ENCODE measurements at regions not wholly inside any gene's neighbourhood (a gene's known extent, or its start where the extent isn't known, plus 50 kb on each side); places are given as distances from the start of the nearest gene placed in this dataset.

DNA sequence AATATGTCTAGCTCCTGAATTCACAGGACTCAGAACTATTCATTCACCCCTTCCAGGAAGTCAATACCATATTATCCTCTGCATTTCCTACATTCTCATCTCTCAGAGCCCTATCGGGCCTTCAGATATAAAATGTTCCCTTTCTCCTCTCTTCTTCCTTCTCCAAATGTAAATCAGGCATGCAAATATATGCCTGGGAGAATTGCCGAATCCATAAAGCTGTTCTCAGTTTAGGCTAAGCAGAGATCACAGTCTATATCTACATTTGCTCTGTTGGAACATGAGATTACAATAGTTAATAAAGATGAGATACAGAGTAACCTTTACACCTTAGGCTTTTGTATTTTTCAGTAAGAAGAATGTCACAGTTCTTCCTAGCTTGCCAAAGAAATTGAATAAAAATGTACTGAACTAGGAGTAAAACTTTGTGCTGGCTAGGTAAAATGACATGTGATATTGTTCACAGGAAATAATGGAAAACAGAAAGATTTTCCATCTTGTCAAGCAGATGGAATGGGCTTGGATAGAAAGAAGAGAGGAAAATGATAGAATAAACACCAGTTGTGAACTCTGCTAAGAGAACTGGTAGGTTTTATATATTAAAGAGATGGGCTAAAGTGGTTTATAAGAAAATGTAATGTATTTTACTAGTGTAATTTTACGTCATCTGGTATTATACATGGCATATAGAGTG lies 161.5 kb downstream of the NRIP1 start:
- DNase-seq (ENCODE audit: insufficient read length, low spot score, missing footprints): no peak
- H3K27me3 ChIP-seq (ENCODE audit: insufficient read depth, low read length): no peaks in the 10 kb centered on the region
- H3K4me2 ChIP-seq (ENCODE audit: insufficient read depth, low read length): no peak overlapping the region
- no peaks in the 10 kb centered on the region for H4K20me1 ChIP-seq (ENCODE audit: insufficient read depth, low read length)
- H3K36me3 ChIP-seq (ENCODE audit: insufficient read depth, low read length): no peaks in the 10 kb centered on the region
- peaks cover 21% of the 10 kb centered on the region for H3K4me1 ChIP-seq (ENCODE audit: insufficient read depth, low read length)
- H3K9me3 ChIP-seq (ENCODE audit: low read depth, low read length): no peaks in the 10 kb centered on the region
- H3K4me3 ChIP-seq (ENCODE audit: insufficient read depth, low read length): no peak overlapping the region
- no peaks in the 10 kb centered on the region for H3K79me2 ChIP-seq (ENCODE audit: insufficient read depth, low read length)
- H2AFZ ChIP-seq (ENCODE audit: low read length): no peak overlapping the region
- TF ChIP-seq, protein P1, sequence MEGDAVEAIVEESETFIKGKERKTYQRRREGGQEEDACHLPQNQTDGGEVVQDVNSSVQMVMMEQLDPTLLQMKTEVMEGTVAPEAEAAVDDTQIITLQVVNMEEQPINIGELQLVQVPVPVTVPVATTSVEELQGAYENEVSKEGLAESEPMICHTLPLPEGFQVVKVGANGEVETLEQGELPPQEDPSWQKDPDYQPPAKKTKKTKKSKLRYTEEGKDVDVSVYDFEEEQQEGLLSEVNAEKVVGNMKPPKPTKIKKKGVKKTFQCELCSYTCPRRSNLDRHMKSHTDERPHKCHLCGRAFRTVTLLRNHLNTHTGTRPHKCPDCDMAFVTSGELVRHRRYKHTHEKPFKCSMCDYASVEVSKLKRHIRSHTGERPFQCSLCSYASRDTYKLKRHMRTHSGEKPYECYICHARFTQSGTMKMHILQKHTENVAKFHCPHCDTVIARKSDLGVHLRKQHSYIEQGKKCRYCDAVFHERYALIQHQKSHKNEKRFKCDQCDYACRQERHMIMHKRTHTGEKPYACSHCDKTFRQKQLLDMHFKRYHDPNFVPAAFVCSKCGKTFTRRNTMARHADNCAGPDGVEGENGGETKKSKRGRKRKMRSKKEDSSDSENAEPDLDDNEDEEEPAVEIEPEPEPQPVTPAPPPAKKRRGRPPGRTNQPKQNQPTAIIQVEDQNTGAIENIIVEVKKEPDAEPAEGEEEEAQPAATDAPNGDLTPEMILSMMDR (IDR thresholded peaks at IDR 0.05; ENCODE audit: extremely low read depth, low read depth, low read length): no peak
- H3K27ac ChIP-seq (ENCODE audit: low read depth, low read length): no peak overlapping the region

DNA sequence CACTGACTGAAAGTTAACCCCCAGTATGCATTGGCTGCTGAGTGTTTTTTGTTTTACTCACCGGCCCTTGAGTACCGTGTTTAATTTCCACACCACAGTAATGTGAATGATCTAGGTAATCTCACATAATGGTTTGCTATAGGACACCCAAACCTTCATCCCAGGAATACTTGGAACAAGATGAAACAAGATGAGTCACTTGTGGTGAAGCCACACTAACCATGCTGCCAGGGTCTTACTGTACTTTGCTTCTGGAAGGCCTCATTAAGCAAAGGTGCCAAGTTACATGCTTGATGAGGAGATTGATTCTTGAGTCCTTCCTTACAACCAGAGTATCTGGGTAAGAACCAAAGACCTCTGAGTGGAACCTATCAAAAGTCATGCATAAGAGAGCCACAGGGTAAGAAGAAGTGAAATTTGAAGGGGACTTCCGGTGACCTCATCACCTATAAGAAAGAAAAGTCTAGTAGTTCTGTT lies 163.3 kb downstream of the NRIP1 start:
- no peak overlapping the region for H2AFZ ChIP-seq (ENCODE audit: low read length)
- H3K27me3 ChIP-seq (ENCODE audit: insufficient read depth, low read length): no peaks in the 10 kb centered on the region
- no peaks in the 10 kb centered on the region for H3K79me2 ChIP-seq (ENCODE audit: insufficient read depth, low read length)
- H3K36me3 ChIP-seq (ENCODE audit: insufficient read depth, low read length): no peaks in the 10 kb centered on the region
- H4K20me1 ChIP-seq (ENCODE audit: insufficient read depth, low read length): no peaks in the 10 kb centered on the region
- peaks cover 21% of the 10 kb centered on the region for H3K4me1 ChIP-seq (ENCODE audit: insufficient read depth, low read length)
- peak overlapping the region; percentile 80 for H3K27ac ChIP-seq (ENCODE audit: low read depth, low read length)
- TF ChIP-seq, protein P1 (IDR thresholded peaks at IDR 0.05; ENCODE audit: extremely low read depth, low read depth, low read length): no peak
- no peaks in the 10 kb centered on the region for H3K9me3 ChIP-seq (ENCODE audit: low read depth, low read length)
- no peak overlapping the region for H3K4me2 ChIP-seq (ENCODE audit: insufficient read depth, low read length)
- no peak overlapping the region for H3K4me3 ChIP-seq (ENCODE audit: insufficient read depth, low read length)
- DNase-seq (ENCODE audit: insufficient read length, low spot score, missing footprints): peak; percentile 64

DNA sequence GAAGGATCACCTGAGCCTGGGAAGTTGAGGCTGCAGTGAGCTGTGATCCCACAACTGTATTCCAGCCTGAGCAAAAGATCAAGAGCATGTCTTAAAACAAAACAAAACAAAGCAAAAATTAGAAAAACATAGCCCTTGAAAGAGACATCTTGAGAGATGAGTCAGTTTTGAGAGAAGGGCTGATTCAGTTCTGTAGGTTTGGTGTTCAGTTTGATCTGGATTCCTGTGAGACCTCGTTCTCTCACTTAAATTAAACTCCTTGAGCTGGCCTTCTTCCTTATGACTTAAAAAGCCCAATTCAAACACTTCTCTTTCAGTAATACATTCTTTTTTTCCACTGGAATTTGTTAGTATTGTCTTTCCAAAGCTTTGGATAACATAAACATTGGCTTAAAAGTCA lies 164.2 kb downstream of the NRIP1 start:
- H3K4me3 ChIP-seq (ENCODE audit: insufficient read depth, low read length): peak overlapping the region; percentile 29
- no peaks in the 10 kb centered on the region for H3K27me3 ChIP-seq (ENCODE audit: insufficient read depth, low read length)
- H3K9me3 ChIP-seq (ENCODE audit: low read depth, low read length): no peaks in the 10 kb centered on the region
- TF ChIP-seq, protein P1 (IDR thresholded peaks at IDR 0.05; ENCODE audit: extremely low read depth, low read depth, low read length): no peak
- H4K20me1 ChIP-seq (ENCODE audit: insufficient read depth, low read length): no peaks in the 10 kb centered on the region
- no peaks in the 10 kb centered on the region for H3K79me2 ChIP-seq (ENCODE audit: insufficient read depth, low read length)
- H3K4me1 ChIP-seq (ENCODE audit: insufficient read depth, low read length): peaks cover 21% of the 10 kb centered on the region
- H3K27ac ChIP-seq (ENCODE audit: low read depth, low read length): peak overlapping the region; percentile 80
- peak overlapping the region; percentile 83 for H2AFZ ChIP-seq (ENCODE audit: low read length)
- H3K36me3 ChIP-seq (ENCODE audit: insufficient read depth, low read length): no peaks in the 10 kb centered on the region
- peak; percentile 87 for DNase-seq (ENCODE audit: insufficient read length, low spot score, missing footprints)
- peak overlapping the region; percentile 61 for H3K4me2 ChIP-seq (ENCODE audit: insufficient read depth, low read length)

DNA sequence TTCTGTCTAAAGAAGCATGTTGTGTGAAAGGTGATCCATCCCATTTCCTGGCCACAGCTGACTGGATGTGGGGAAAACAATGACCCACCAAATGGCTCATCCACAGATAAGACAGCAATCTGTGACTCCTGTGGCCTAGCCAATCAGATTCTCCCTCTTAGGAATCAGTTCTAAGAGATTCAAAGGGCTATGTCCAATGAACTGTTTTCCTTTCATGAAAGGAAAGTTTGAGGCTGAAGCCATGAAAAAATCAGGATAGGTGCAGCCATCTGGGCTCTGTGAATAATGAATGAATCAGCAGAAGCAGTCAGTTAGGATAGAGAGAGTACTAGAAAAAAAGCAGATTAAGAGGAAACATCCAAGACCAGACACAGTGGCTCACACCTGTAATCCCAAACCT lies 164.7 kb downstream of the NRIP1 start:
- H3K27ac ChIP-seq (ENCODE audit: low read depth, low read length): peak overlapping the region; percentile 80
- H3K9me3 ChIP-seq (ENCODE audit: low read depth, low read length): no peaks in the 10 kb centered on the region
- H3K4me1 ChIP-seq (ENCODE audit: insufficient read depth, low read length): peaks cover 21% of the 10 kb centered on the region
- no peaks in the 10 kb centered on the region for H4K20me1 ChIP-seq (ENCODE audit: insufficient read depth, low read length)
- H3K36me3 ChIP-seq (ENCODE audit: insufficient read depth, low read length): no peaks in the 10 kb centered on the region
- no peaks in the 10 kb centered on the region for H3K79me2 ChIP-seq (ENCODE audit: insufficient read depth, low read length)
- H2AFZ ChIP-seq (ENCODE audit: low read length): peak overlapping the region; percentile 83
- H3K27me3 ChIP-seq (ENCODE audit: insufficient read depth, low read length): no peaks in the 10 kb centered on the region
- TF ChIP-seq, protein P1 (IDR thresholded peaks at IDR 0.05; ENCODE audit: extremely low read depth, low read depth, low read length): no peak
- peak; percentile 85 for DNase-seq (ENCODE audit: insufficient read length, low spot score, missing footprints)
- peak overlapping the region; percentile 61 for H3K4me2 ChIP-seq (ENCODE audit: insufficient read depth, low read length)
- H3K4me3 ChIP-seq (ENCODE audit: insufficient read depth, low read length): peak overlapping the region; percentile 29
